ENCODE measurements at regions not wholly inside any gene's neighbourhood (a gene's known extent, or its start where the extent isn't known, plus 50 kb on each side); places are given as distances from the start of the nearest gene placed in this dataset.

GRCh38 chr11:79959318-79959717 lies 518.5 kb upstream of the TENM4 start:
- Histone ChIP-seq H3K27ac (no peak overlapping the region), H3K36me3 (no peaks in the 10 kb centered on the region), H3K27me3 (no peaks in the 10 kb centered on the region), H3K9me3 (peaks cover 0 to 9% (median 4%) of the 10 kb centered on the region in 4 donors), H3K4me1 (no peaks in the 10 kb centered on the region), H3K4me3 (no peak overlapping the region)
- DNase-seq (no peak), ATAC-seq (ENCODE audit: low FRiP score in 2 of 2) (no peak)
- 61 to 79% methylated on average over 2 of the region's 2 CpGs for WGBS, 2 donors
- TF ChIP-seq POLR2A (IDR thresholded peaks at IDR 0.05) = no peak
- TF ChIP-seq EP300 (IDR thresholded peaks at IDR 0.05) = no peak
- TF ChIP-seq CTCF (IDR thresholded peaks at IDR 0.05) = no peak
- TF ChIP-seq POLR2AphosphoS5 (IDR thresholded peaks at IDR 0.05) = no peak

GRCh38 chr11:79957702-79958101 lies 516.9 kb upstream of the TENM4 start:
- no peak overlapping the region for H3K27ac ChIP-seq

GRCh38 chr11:79956061-79956460 lies 515.2 kb upstream of the TENM4 start:
- DNase-seq = no peak
- ATAC-seq (ENCODE audit: low FRiP score in 2 of 2) = no peak
- peaks cover 0 to 9% (median 4%) of the 10 kb centered on the region in 4 donors for H3K9me3 ChIP-seq
- 67 to 73% methylated on average over 4 of the region's 4 CpGs for WGBS, 2 donors
- no peaks in the 10 kb centered on the region for H3K36me3 ChIP-seq
- H3K27ac ChIP-seq = no peak overlapping the region
- TF ChIP-seq POLR2A (IDR thresholded peaks at IDR 0.05) (no peak), CTCF (IDR thresholded peaks at IDR 0.05) (no peak), EP300 (IDR thresholded peaks at IDR 0.05) (no peak), POLR2AphosphoS5 (IDR thresholded peaks at IDR 0.05) (no peak)
- no peak overlapping the region for H3K4me3 ChIP-seq
- no peaks in the 10 kb centered on the region for H3K4me1 ChIP-seq
- no peaks in the 10 kb centered on the region for H3K27me3 ChIP-seq

More at GRCh38 chr11:79957702-79958101, 516.9 kb upstream of the TENM4 start:
- DNase-seq (no peak), ATAC-seq (ENCODE audit: low FRiP score in 2 of 2) (no peak)
- peaks cover 0 to 9% (median 4%) of the 10 kb centered on the region in 4 donors for H3K9me3 ChIP-seq
- no peaks in the 10 kb centered on the region for H3K36me3 ChIP-seq
- no peak overlapping the region for H3K4me3 ChIP-seq
- TF ChIP-seq POLR2A (IDR thresholded peaks at IDR 0.05) (no peak), CTCF (IDR thresholded peaks at IDR 0.05) (no peak), EP300 (IDR thresholded peaks at IDR 0.05) (no peak), POLR2AphosphoS5 (IDR thresholded peaks at IDR 0.05) (no peak)
- H3K27me3 ChIP-seq = no peaks in the 10 kb centered on the region
- no peaks in the 10 kb centered on the region for H3K4me1 ChIP-seq

- Histone ChIP-seq H3K27ac (no peak overlapping the region), H3K9me3 (peaks cover 0 to 3% (median under 1%) of the 10 kb centered on the region in 4 donors), H3K36me3 (no peaks in the 10 kb centered on the region), H3K4me1 (no peaks in the 10 kb centered on the region), H3K27me3 (no peaks in the 10 kb centered on the region), H3K4me3 (no peak overlapping the region)
- WGBS, 2 donors = 81 to 92% methylated on average over 1 of the region's 1 CpG
- no peak for DNase-seq
- TF ChIP-seq CTCF (IDR thresholded peaks at IDR 0.05) (no peak), POLR2AphosphoS5 (IDR thresholded peaks at IDR 0.05) (no peak), POLR2A (IDR thresholded peaks at IDR 0.05) (no peak), EP300 (IDR thresholded peaks at IDR 0.05) (no peak)
- no peak for ATAC-seq (ENCODE audit: low FRiP score in 2 of 2)
Measured at GRCh38 chr11:79953629-79954028, 512.8 kb upstream of the TENM4 start.

- no peak overlapping the region for H3K27ac ChIP-seq
- no peaks in the 10 kb centered on the region for H3K4me1 ChIP-seq
- no peaks in the 10 kb centered on the region for H3K36me3 ChIP-seq
- DNase-seq (no peak), ATAC-seq (ENCODE audit: low FRiP score in 2 of 2) (no peak)
- WGBS, 2 donors = 81 to 84% methylated on average over 4 of the region's 4 CpGs
- no peak overlapping the region for H3K4me3 ChIP-seq
- no peak for TF ChIP-seq POLR2AphosphoS5 (IDR thresholded peaks at IDR 0.05)
- TF ChIP-seq CTCF (IDR thresholded peaks at IDR 0.05) = no peak
- TF ChIP-seq POLR2A (IDR thresholded peaks at IDR 0.05) = no peak
- TF ChIP-seq EP300 (IDR thresholded peaks at IDR 0.05) = no peak
- H3K9me3 ChIP-seq = no peaks in the 10 kb centered on the region
- H3K27me3 ChIP-seq = no peaks in the 10 kb centered on the region
Measured at GRCh38 chr11:79950741-79951140, 509.9 kb upstream of the TENM4 start.
